HepG2 (cell line): ENCODE measurements at regions not wholly inside any gene's neighbourhood (a gene's known extent, or its start where the extent isn't known, plus 50 kb on each side); places are given as distances from the start of the nearest gene placed in this dataset.

Experiments used
- ATAC-seq: fragments of 200-7000 bp; cut with Tn5 transposase; 3 replicates; pipeline ENCODE4 v1.9.1; 2020; ENCODE audit warnings: mild to moderate bottlenecking, moderate library complexity
- BruUV-seq: library from RNA; stranded (reverse); fragments of 400-500 nt; replicated peaks from 2 replicates; lab custom pipeline; 2021; lab: Mats Ljungman, UMichigan
- CTCF ChIA-PET: fragments of 300-600 bp; formaldehyde crosslinking; extraction: SDS; loops from one replicate; lab custom pipeline; 2021; ENCODE audit warnings: low total read pairs, inconsistent platforms, low intra/inter-chr PET ratio; lab: Yijun Ruan, JAX
- POLR2A ChIA-PET: fragments of 350-600 bp; sonication (Branson Sonifier 250); formaldehyde crosslinking; loops from one replicate; lab custom pipeline; 2020; ENCODE audit warnings: antibody characterized with exemption, inconsistent platforms; lab: Yijun Ruan, JAX
- DNase-seq: peaks from one replicate; pipeline ENCODE4 v3.0.0-alpha.2; 2015; ENCODE audit warnings: low spot score
- FAIRE-seq: peaks from 3 replicates; lab custom pipeline; 2011; peaks lifted over from hg19 to GRCh38; lab: Jason Lieb, UNC
- H2AFZ ChIP-seq: one replicate; pipeline ENCODE4 v1.6.1; 2011; ENCODE audit warnings: low read length, inconsistent platforms
- H3K27ac ChIP-seq: fragments of 300-600 bp; 3 replicates; pipeline ENCODE4 v1.8.0; 2011; ENCODE audit warnings: mixed run types, mild to moderate bottlenecking, mixed read lengths, low read length, inconsistent platforms; ENCODE audit not compliant: insufficient read depth; ENCODE audit errors: extremely low read length
- H3K27me3 ChIP-seq, 2 experiments: fragments of 200-600 bp in 1 of 2; 2 replicates in 1 of 2; 3 replicates in 1 of 2; pipeline versions ENCODE4 v1.6.0 to v1.8.0; 2011; ENCODE audit warnings: low read length in 2 of 2, mild to moderate bottlenecking in 2 of 2, moderate library complexity in 2 of 2, inconsistent platforms in 1 of 2; ENCODE audit not compliant: insufficient read depth in 2 of 2, control insufficient read depth in 1 of 2
- H3K36me3 ChIP-seq, 2 experiments: fragments of 200-600 bp in 1 of 2; replicated peaks in 1 of 2; 2 replicates in 1 of 2; 3 replicates in 1 of 2; pipeline versions ENCODE4 v1.5.1 to v1.8.0; 2011; ENCODE audit warnings: low read length in 2 of 2, inconsistent platforms in 1 of 2; ENCODE audit not compliant: insufficient read depth in 2 of 2, control insufficient read depth in 1 of 2
- H3K4me1 ChIP-seq: 2 replicates; pipeline ENCODE4 v1.5.1; 2012; ENCODE audit warnings: low read length, inconsistent platforms; ENCODE audit not compliant: insufficient read depth
- H3K4me2 ChIP-seq: 2 replicates; pipeline ENCODE4 v1.6.0; 2011; ENCODE audit warnings: low read depth, low read length, inconsistent platforms
- H3K4me3 ChIP-seq, 3 experiments: fragments of 200-600 bp in 1 of 3; sonication (generic), shearing (Covaris generic) in 1 of 3; replicated peaks in 1 of 3; 2 replicates each; pipeline ENCODE4 v1.5.1; 2011 to 2016; ENCODE audit warnings: low read length in 3 of 3, inconsistent platforms in 2 of 3, low read depth in 2 of 3, mild to moderate bottlenecking in 2 of 3, control low read depth in 1 of 3, mixed read lengths in 1 of 3; ENCODE audit not compliant: insufficient read depth in 1 of 3
- H3K79me2 ChIP-seq: one replicate; pipeline ENCODE4 v1.6.1; 2011; ENCODE audit warnings: low read length, inconsistent platforms; ENCODE audit not compliant: insufficient read depth
- H3K9ac ChIP-seq: 2 replicates; pipeline ENCODE4 v1.6.0; 2011; ENCODE audit warnings: mild to moderate bottlenecking, low read depth, low read length, inconsistent platforms; ENCODE audit not compliant: insufficient read depth
- H3K9me3 ChIP-seq: 2 replicates; pipeline ENCODE4 v1.5.1; 2012; ENCODE audit warnings: mild to moderate bottlenecking, low read length
- H4K20me1 ChIP-seq: 2 replicates; pipeline ENCODE4 v1.6.0; 2011; ENCODE audit warnings: inconsistent platforms, mild to moderate bottlenecking, low read length, moderate library complexity; ENCODE audit not compliant: insufficient read depth
- ADNP ChIP-seq: sonication (generic); formaldehyde crosslinking; IDR thresholded peaks from 2 replicates; pipeline ENCODE4 v1.4.0; 2020; ENCODE audit warnings: missing genetic modification reagents
- BCLAF1 ChIP-seq: fragments of 450-650 bp; IDR thresholded peaks from 2 replicates; pipeline ENCODE4 v1.6.1; 2017; ENCODE audit warnings: mild to moderate bottlenecking
- IRF9 ChIP-seq: sonication (generic); formaldehyde crosslinking; IDR thresholded peaks from 2 replicates; pipeline ENCODE4 v1.8.0; 2022; ENCODE audit warnings: missing genetic modification reagents, mild to moderate bottlenecking, borderline replicate concordance
- LCORL ChIP-seq, 2 experiments: fragments of 450-650 bp in 1 of 2; sonication (generic) in 1 of 2; formaldehyde crosslinking in 1 of 2; IDR thresholded peaks; 2 replicates each; pipeline versions ENCODE4 v1.5.0 to v1.6.1; 2017 to 2020; ENCODE audit warnings: antibody characterized with exemption in 1 of 2, missing genetic modification reagents in 1 of 2
- STAT5B ChIP-seq: sonication (generic); formaldehyde crosslinking; IDR thresholded peaks from 2 replicates; pipeline ENCODE4 v1.4.0; 2020; ENCODE audit warnings: missing genetic modification reagents
- ZNF7 ChIP-seq: IDR thresholded peaks from 2 replicates; pipeline ENCODE4 v1.6.1; 2016; ENCODE audit warnings: missing biosample characterization, missing genetic modification reagents
- ZNF766 ChIP-seq: sonication (generic); formaldehyde crosslinking; IDR thresholded peaks from 2 replicates; pipeline ENCODE4 v1.5.0; 2020; ENCODE audit warnings: missing genetic modification reagents, borderline replicate concordance
- ZNF878 ChIP-seq: sonication (generic); formaldehyde crosslinking; IDR thresholded peaks from 2 replicates; pipeline ENCODE4 v1.8.1; 2023; ENCODE audit warnings: mild to moderate bottlenecking, missing genetic modification reagents, moderate library complexity
- in situ Hi-C: cut with HindIII; loops from 2 replicates; pipeline ENCODE4 v1.10.0; 2017; ENCODE audit warnings: low pct_unique_long_range_greater_than_20kb; ENCODE audit not compliant: extremely low pct_ligation_motif_present
- intact Hi-C: fragments of 100-400 bp; cut with micrococcal nuclease; formaldehyde crosslinking; loops from one replicate; pipeline ENCODE4 v1.10.0; 2022; ENCODE audit not compliant: unreplicated experiment

- TF ChIP-seq BCLAF1 = no peak
- no peak for TF ChIP-seq ZNF878 (CRISPR knock-in tag)
- no peak for TF ChIP-seq LCORL (IDR thresholded peaks at IDR 0.05)
- no peak for TF ChIP-seq LCORL (CRISPR knock-in tag; IDR thresholded peaks at IDR 0.05)
- TF ChIP-seq ZNF766 (CRISPR knock-in tag) = no peak
- no peak for TF ChIP-seq ADNP (CRISPR knock-in tag)
- TF ChIP-seq IRF9 (CRISPR knock-in tag) = no peak
Observed at GRCh38 chr2:144776766-144777165, 256.8 kb upstream of the ZEB2 start (continued).

GRCh38 chr2:144774809-144775208, 254.9 kb upstream of the ZEB2 start:
- no peak overlapping the region for H3K4me3 ChIP-seq
- TF ChIP-seq STAT5B (CRISPR knock-in tag) = no peak
- TF ChIP-seq ZNF7 = no peak
- DNase-seq (no peak), ATAC-seq (no peak), FAIRE-seq (no peak)
- H3K9me3 ChIP-seq = peaks cover 5% of the 10 kb centered on the region; the same call in 1 of the 2 replicates
- H3K4me1 ChIP-seq = no peaks in the 10 kb centered on the region
- H4K20me1 ChIP-seq = no peaks in the 10 kb centered on the region
- no peaks in the 10 kb centered on the region for H3K36me3 ChIP-seq
- H3K27ac ChIP-seq = no peak overlapping the region
- intact Hi-C loops (no loop called here), in situ Hi-C loops (no loop called here)
- H2AFZ ChIP-seq = no peak overlapping the region
- POLR2A ChIA-PET = no interaction called here
- no peaks in the 10 kb centered on the region for H3K79me2 ChIP-seq
- no peak overlapping the region for H3K4me2 ChIP-seq
- H3K9ac ChIP-seq = no peak overlapping the region
- no peaks in the 10 kb centered on the region for H3K27me3 ChIP-seq
- CTCF ChIA-PET = no interaction called here
- no TSS peak for BruUV-seq
